ENCODE measurements at regions not wholly inside any gene's neighbourhood (a gene's known extent, or its start where the extent isn't known, plus 50 kb on each side); places are given as distances from the start of the nearest gene placed in this dataset.

DNA sequence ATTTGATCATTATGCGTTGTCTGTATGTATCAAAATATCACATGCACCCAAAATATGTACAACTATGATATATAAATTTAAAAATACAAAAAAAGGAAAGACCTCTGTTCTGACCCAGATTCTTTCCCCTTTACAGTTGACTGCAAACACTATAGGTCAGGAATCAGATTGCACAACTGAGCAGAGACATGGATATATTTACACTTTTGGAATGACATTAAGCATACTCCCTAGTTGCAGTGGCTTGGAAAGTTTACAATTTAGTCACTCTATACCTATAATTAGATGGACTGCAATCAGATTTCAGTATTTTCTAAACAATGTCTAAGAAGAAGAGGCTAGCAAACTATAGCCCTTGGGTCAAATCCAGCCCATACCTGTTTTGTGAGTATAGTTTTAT lies 98.5 kb upstream of the INPP4B start:
- no peak for DNase-seq (ENCODE audit: low read depth, low spot score)
- Histone ChIP-seq H3K36me3 (ENCODE audit: insufficient read depth, insufficient read length, low read length) (no peaks in the 10 kb centered on the region), H3K9me3 (ENCODE audit: insufficient read depth, low read length) (no peaks in the 10 kb centered on the region), H3K4me3 (ENCODE audit: insufficient read length, low read depth) (no peak overlapping the region), H3K4me1 (ENCODE audit: insufficient read depth, insufficient read length) (no peaks in the 10 kb centered on the region), H3K27me3 (ENCODE audit: insufficient read depth, insufficient read length) (no peaks in the 10 kb centered on the region), H3K9ac (ENCODE audit: insufficient read length, low read depth) (no peak overlapping the region)
- no peak for TF ChIP-seq YY1 (IDR thresholded peaks at IDR 0.05; ENCODE audit: insufficient read depth, insufficient read length)
- TF ChIP-seq SUZ12 (IDR thresholded peaks at IDR 0.05; ENCODE audit: extremely low read depth, insufficient read depth, insufficient read length) = no peak
- TF ChIP-seq ZNF274 (IDR thresholded peaks at IDR 0.05; ENCODE audit: low read depth, low read length) = no peak

DNA sequence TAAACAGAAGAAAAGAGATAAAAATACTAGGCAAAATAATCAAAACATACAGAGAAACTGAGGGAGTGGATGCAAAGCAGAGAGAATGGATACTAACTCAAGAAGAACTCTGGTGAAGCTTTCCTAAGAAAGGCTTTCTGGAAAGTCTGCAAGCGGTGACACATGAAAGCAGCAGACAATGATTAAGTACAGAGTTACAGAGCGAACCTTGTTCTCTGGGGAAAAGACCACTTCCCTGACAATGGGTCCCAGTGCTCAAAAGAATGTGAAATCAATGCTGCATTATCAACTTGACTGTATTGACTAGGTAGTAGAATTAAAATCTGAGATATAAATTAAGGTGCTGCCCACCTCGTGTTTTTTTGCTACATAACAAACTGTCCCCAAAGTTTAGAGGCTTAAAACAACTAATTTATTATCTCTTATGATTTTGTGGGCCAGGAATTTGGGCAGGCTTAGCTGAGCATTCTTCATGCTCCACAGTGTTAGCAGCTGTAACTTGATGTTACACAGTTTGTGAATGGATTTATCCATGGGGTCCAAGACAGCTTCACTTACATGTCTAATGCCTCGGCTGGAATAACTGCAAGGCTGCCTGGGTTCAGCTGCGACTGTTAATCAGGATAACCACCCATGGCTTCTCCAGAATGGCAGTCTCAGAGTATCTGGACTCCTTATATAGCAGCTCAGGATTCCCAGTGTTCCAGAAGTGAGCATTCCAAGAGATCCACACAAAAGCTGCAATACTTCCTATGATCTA lies 106.9 kb upstream of the INPP4B start:
- H3K9ac ChIP-seq (ENCODE audit: insufficient read length, low read depth) = no peak overlapping the region
- no peak overlapping the region for H3K4me3 ChIP-seq (ENCODE audit: insufficient read length, low read depth)
- H3K4me1 ChIP-seq (ENCODE audit: insufficient read depth, insufficient read length) = no peaks in the 10 kb centered on the region
- TF ChIP-seq YY1 (IDR thresholded peaks at IDR 0.05; ENCODE audit: insufficient read depth, insufficient read length) (no peak), ZNF274 (IDR thresholded peaks at IDR 0.05; ENCODE audit: low read depth, low read length) (no peak)
- H3K9me3 ChIP-seq (ENCODE audit: insufficient read depth, low read length) = no peaks in the 10 kb centered on the region
- no peaks in the 10 kb centered on the region for H3K27me3 ChIP-seq (ENCODE audit: insufficient read depth, insufficient read length)
- no peaks in the 10 kb centered on the region for H3K36me3 ChIP-seq (ENCODE audit: insufficient read depth, insufficient read length, low read length)
- no peak for DNase-seq (ENCODE audit: low read depth, low spot score)

DNA sequence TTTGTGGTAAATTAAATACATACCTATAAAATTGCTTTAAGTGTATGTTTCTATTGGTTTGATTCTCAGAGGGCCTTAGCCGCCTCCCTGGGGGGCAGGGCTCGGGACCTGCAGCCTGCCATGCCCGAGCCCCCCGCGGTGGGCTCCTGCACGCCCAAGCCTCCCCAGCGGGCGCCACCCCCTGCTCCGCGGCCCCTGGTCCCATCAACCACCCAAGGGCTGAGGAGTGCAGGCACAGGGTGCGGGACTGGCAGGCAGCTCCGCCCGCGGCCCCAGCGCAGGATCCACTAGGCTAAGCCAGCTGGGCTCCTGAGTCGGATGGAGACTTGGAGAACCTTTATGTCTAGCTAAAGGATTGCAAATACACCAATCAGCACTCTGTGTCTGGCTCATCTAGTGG lies 108.3 kb upstream of the INPP4B start:
- H3K9me3 ChIP-seq (ENCODE audit: insufficient read depth, low read length) = no peaks in the 10 kb centered on the region
- TF ChIP-seq SUZ12 (IDR thresholded peaks at IDR 0.05; ENCODE audit: extremely low read depth, insufficient read depth, insufficient read length) (no peak), YY1 (IDR thresholded peaks at IDR 0.05; ENCODE audit: insufficient read depth, insufficient read length) (no peak), ZNF274 (IDR thresholded peaks at IDR 0.05; ENCODE audit: low read depth, low read length) (no peak)
- no peaks in the 10 kb centered on the region for H3K27me3 ChIP-seq (ENCODE audit: insufficient read depth, insufficient read length)
- no peaks in the 10 kb centered on the region for H3K4me1 ChIP-seq (ENCODE audit: insufficient read depth, insufficient read length)
- H3K36me3 ChIP-seq (ENCODE audit: insufficient read depth, insufficient read length, low read length) = no peaks in the 10 kb centered on the region
- H3K9ac ChIP-seq (ENCODE audit: insufficient read length, low read depth) = no peak overlapping the region
- DNase-seq (ENCODE audit: low read depth, low spot score) = no peak
- no peak overlapping the region for H3K4me3 ChIP-seq (ENCODE audit: insufficient read length, low read depth)

DNA sequence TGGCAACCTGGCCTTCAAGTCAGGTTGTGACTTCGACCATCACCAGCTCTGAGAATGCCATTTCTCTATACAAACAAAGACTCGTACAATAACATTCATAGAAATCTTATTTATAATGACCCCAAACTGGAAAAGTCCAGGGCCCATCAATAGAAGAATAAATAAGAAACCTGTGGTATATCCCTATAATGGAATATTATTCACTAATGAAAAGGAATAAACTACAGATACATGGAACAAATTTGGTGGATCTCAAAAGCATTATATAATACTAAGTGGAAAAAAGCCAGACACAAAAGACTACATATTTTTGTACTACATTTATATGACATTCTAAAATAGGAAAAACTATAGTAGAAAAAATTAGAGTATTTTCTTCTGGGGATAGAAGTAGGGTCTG lies 109.4 kb upstream of the INPP4B start:
- Histone ChIP-seq H3K27me3 (ENCODE audit: insufficient read depth, insufficient read length) (no peaks in the 10 kb centered on the region), H3K4me3 (ENCODE audit: insufficient read length, low read depth) (no peak overlapping the region), H3K4me1 (ENCODE audit: insufficient read depth, insufficient read length) (no peaks in the 10 kb centered on the region), H3K36me3 (ENCODE audit: insufficient read depth, insufficient read length, low read length) (no peaks in the 10 kb centered on the region), H3K9me3 (ENCODE audit: insufficient read depth, low read length) (no peaks in the 10 kb centered on the region), H3K9ac (ENCODE audit: insufficient read length, low read depth) (no peak overlapping the region)
- no peak for DNase-seq (ENCODE audit: low read depth, low spot score)
- TF ChIP-seq ZNF274 (IDR thresholded peaks at IDR 0.05; ENCODE audit: low read depth, low read length) (no peak), YY1 (IDR thresholded peaks at IDR 0.05; ENCODE audit: insufficient read depth, insufficient read length) (no peak), SUZ12 (IDR thresholded peaks at IDR 0.05; ENCODE audit: extremely low read depth, insufficient read depth, insufficient read length) (no peak)

DNA sequence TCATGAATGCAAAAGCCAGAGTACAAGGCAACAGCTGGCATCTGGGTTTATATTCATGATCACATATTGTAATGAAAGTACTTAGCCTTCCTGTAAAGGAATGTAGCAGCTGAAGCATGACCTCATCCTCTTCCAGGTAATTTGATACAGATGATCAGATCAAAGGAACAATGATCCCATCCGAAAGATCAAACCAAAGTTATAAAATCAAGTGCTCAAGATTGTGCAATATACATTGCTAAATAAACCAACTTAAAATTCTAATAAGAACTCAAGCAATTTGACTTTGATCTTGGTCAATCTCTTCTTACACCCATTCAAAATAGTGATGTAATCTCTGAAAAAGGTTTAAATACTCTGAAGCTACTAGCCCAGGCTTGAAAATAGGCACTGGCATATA lies 113.1 kb upstream of the INPP4B start:
- Histone ChIP-seq H3K9me3 (ENCODE audit: insufficient read depth, low read length) (no peaks in the 10 kb centered on the region), H3K9ac (ENCODE audit: insufficient read length, low read depth) (no peak overlapping the region), H3K4me1 (ENCODE audit: insufficient read depth, insufficient read length) (no peaks in the 10 kb centered on the region), H3K4me3 (ENCODE audit: insufficient read length, low read depth) (no peak overlapping the region), H3K27me3 (ENCODE audit: insufficient read depth, insufficient read length) (no peaks in the 10 kb centered on the region), H3K36me3 (ENCODE audit: insufficient read depth, insufficient read length, low read length) (no peaks in the 10 kb centered on the region)
- no peak for TF ChIP-seq YY1 (IDR thresholded peaks at IDR 0.05; ENCODE audit: insufficient read depth, insufficient read length)
- TF ChIP-seq ZNF274 (IDR thresholded peaks at IDR 0.05; ENCODE audit: low read depth, low read length) = no peak
- TF ChIP-seq SUZ12 (IDR thresholded peaks at IDR 0.05; ENCODE audit: extremely low read depth, insufficient read depth, insufficient read length) = no peak
- no peak for DNase-seq (ENCODE audit: low read depth, low spot score)

DNA sequence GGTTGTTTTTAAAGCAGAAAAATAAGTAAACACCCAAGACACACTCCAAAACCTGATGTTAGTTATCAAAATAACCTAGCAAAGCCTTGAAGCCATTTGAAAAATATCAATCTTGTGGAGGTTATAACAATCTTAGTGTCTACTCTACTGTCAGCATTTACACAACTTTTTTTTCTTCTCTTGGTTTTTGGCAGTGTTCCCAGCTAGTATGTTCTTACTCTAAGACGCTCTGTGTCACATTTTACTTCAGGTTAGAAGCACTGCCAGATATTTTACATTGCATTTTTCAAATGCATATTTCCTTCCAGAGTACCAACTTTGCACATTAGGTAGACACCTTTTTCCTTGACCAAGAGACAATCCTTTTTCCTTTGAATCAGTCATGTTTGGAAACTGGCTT lies 114.0 kb upstream of the INPP4B start:
- Histone ChIP-seq H3K27me3 (ENCODE audit: insufficient read depth, insufficient read length) (no peaks in the 10 kb centered on the region), H3K4me3 (ENCODE audit: insufficient read length, low read depth) (no peak overlapping the region), H3K9me3 (ENCODE audit: insufficient read depth, low read length) (no peaks in the 10 kb centered on the region), H3K4me1 (ENCODE audit: insufficient read depth, insufficient read length) (no peaks in the 10 kb centered on the region), H3K36me3 (ENCODE audit: insufficient read depth, insufficient read length, low read length) (no peaks in the 10 kb centered on the region), H3K9ac (ENCODE audit: insufficient read length, low read depth) (no peak overlapping the region)
- TF ChIP-seq SUZ12 (IDR thresholded peaks at IDR 0.05; ENCODE audit: extremely low read depth, insufficient read depth, insufficient read length) (no peak), YY1 (IDR thresholded peaks at IDR 0.05; ENCODE audit: insufficient read depth, insufficient read length) (no peak), ZNF274 (IDR thresholded peaks at IDR 0.05; ENCODE audit: low read depth, low read length) (no peak)
- no peak for DNase-seq (ENCODE audit: low read depth, low spot score)

DNA sequence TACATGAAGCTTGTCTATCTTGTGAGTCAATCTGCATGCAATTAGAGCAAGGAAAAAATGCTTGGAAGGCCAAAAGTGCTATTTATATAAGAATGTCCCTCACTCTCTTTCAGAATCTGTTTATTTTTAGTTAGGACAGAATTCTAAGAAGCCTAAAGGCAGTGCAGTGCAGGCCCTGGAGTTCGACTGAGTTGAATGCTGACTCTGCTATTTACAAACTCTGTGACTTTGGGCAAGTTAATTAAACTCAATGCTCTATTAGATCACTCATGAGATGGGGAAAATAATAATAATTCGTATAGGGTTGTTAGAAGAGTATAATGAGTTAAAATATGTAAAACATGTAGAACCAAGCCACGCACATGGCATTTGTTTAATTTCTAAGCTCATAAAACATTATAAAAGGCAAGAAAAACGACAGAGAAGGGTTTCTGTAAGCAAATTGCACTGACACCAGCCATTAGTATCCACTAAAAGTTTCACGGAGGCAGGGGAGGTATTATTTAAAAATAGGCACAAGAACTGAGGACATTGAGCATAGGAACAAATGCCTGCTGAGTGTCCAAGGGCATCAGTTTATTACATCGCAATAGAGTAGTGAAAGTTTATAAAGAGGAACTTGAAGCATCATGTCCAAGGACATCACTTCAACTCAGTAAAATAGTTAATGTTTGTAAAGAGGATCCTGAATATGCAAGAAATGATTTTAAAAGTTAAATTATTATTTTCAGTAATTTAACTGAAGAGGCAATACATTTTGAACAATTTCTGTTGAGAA lies 115.0 kb upstream of the INPP4B start:
- Histone ChIP-seq H3K27me3 (ENCODE audit: insufficient read depth, insufficient read length) (no peaks in the 10 kb centered on the region), H3K4me1 (ENCODE audit: insufficient read depth, insufficient read length) (no peaks in the 10 kb centered on the region), H3K9ac (ENCODE audit: insufficient read length, low read depth) (no peak overlapping the region), H3K36me3 (ENCODE audit: insufficient read depth, insufficient read length, low read length) (no peaks in the 10 kb centered on the region), H3K9me3 (ENCODE audit: insufficient read depth, low read length) (peaks cover 4% of the 10 kb centered on the region; the same call in 1 of the 2 replicates), H3K4me3 (ENCODE audit: insufficient read length, low read depth) (no peak overlapping the region)
- no peak for DNase-seq (ENCODE audit: low read depth, low spot score)
- TF ChIP-seq ZNF274 (IDR thresholded peaks at IDR 0.05; ENCODE audit: low read depth, low read length) (no peak), SUZ12 (IDR thresholded peaks at IDR 0.05; ENCODE audit: extremely low read depth, insufficient read depth, insufficient read length) (no peak)

Data from NT2/D1 (cell line).